Right kidney (tissue), 1 donor: ENCODE measurements at regions not wholly inside any gene's neighbourhood (a gene's known extent, or its start where the extent isn't known, plus 50 kb on each side); places are given as distances from the start of the nearest gene placed in this dataset.
A peak's percentile ranks its signal among the peaks of the same experiment; 100 is the strongest.

ENCODE experiments used
- DNase-seq: peaks from one replicate; pipeline ENCODE4 v3.0.0-alpha.2; 2016

DNA sequence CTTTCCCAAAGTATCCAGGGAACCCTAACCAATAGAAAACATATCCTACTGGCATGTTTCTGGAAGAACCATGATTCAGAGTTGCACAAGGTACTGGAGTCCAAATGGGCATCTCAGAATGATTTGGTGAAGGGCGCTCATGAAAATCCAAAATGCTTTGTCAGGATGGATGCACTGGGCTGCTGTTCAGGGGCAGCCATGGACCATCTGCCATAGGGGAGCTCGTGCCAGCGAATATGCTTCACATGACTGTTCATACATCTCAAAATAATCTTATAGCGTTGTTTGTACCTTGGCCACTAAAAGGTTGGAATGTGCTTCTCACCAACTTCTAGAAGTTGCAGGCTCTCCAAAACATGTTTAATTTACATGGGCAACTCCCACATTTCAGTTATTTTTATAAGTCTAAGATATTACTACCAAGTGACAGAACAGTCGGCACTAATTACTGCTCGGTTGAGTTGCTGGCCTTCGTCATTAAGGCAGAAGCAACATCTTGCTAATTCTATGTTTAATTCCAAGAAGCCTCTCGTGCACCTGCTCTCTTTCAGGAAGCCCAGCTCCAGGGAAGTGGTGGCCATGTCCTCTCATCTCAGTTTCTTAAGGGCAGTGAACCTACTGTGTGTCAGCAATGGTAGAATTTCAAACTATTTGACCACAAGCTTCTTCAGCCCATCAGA is 1497.7 kb downstream of the TBC1D22A start:
- DNase-seq: no peak

DNA sequence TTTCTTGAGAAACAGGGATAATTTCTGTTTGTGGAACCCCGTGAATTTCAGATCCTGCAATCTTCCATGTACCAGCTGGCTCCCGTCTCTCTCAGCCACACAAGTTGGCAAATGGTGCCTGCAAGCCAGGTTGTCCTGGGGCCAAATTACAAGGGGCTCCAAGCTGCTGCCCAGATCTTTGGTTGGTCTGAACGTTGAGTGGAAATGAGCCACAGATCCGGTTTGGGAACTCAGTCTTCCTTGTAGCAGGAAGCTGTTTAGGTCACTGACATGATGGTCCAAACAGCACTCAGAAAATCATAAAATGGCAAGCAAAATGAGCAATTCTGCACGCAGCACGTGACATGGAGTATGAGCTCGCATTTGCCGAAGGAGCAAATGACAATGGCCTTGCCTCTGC is 1496.4 kb downstream of the TBC1D22A start:
- no peak for DNase-seq

DNA sequence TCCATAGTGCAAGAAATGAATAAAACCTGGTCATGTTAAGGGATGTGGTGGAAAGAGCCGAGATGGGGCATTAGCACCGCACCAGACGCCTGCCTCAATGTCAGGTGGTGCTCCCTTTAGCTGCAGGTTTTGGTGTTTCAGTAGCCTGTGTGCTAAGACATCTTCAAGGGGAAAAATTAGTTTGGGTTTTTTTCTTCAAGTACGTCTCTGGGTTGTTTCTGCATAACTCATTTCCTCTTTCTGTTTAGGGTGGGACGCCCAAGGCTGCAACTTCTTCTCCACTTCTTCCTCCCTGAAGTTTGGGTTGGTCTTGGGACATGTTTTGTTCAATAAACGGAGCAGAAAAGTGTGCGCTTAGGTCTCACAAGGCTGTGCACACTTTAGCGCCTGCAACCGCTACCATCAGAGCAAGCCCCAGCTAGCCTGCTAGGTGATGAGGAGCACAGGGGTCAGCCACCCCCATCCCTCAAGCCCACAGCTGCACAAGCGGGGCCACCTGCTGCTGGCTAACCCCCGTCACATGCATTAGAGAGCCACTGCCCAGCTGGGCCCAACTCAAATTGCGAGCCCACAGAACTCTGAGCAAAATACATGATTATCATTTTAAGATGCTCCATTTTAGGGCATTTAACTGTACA is 1495.7 kb downstream of the TBC1D22A start:
- no peak for DNase-seq

DNA sequence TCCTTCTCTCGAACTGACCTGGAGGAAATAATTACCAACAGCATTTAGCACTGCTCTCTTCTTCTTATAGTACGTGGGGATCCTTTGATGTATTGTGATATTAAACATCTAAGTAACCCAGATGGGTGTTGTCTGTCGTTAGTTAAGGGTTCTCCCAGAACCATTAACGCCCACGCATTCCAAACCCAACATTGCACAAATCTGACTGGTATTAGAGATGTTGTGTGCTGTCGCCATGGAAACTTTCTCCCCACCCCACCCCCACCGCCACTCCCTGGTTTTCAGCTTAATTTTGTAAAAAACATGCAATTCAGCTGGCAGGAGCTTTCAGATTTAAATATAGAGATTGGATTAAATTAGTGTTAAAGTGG is 1495.2 kb downstream of the TBC1D22A start:
- DNase-seq: no peak

DNA sequence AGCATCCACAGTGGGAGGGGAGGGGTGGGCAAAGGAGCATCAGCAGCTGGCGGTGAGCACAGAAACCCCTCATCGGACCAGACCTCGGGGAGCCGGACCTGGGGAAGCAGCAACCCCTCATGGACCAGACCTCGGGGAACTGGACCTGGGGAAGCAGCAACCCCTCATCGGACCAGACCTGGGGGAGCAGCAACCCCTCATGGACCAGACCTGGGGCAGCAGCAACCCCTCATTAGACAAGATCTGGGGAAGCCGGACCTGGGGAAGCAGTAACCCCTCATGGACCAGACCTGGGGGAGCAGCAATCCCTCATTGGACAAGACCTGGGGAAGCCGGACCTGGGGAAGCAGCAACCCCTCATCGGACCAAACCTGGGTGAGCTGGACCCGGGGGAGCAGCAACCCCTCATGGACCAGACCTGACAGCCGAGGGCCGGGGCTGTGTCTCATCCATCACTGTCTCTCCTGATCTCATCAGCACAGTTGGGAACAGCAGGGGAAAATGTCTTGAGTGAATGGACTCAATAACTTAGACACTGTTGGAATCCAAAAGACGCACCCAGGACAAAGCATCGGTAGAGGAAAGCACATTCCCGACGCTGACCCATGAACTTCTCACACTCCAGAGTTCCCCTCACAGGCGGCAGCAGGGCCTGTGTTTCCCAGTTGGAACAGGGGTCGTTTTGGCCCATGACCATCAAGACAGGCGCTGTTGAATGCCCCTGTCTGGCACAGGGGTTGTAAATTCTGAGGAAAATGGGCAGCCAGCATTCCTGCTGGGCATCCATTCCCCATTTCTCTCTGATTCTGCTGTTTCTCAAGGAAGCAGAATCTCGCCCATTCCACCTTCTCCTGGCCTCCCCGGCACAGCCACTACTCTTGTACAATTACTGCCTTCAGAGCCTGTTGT is 1494.6 kb downstream of the TBC1D22A start:
- DNase-seq: no peak

DNA sequence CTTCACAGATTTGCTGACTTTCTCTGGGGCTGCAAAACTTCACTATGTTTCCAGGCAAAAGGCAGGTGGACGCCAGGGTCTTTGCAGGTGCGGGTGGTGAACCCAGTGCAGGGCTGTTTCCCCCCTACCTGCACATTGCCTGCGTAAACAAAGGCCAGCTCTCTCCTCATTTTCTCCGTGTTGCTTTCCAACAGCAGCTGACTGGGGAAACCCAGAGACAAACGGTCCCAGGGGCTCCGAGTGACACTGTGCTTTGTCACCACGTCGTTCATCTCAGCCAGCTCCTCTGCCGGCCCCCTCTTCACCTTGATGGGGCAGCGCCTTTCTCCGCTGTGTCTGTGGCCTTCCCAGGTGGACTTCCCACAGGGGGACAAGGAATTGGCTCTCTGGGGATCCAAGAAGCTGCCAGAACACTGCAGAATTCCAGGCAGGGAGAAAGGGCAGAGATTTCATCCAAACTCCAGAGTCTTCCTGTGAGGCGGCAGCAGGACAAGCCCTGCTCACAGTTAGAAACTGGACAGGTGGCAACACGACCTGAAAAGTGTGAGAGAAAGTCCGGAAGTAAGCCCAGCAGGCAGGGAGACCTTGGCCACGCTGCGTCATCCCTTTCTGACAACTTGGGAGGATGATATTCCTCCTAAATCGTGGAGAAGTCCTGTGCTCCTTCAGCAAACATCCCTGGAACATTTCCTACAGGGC is 1493.7 kb downstream of the TBC1D22A start:
- DNase-seq: no peak

DNA sequence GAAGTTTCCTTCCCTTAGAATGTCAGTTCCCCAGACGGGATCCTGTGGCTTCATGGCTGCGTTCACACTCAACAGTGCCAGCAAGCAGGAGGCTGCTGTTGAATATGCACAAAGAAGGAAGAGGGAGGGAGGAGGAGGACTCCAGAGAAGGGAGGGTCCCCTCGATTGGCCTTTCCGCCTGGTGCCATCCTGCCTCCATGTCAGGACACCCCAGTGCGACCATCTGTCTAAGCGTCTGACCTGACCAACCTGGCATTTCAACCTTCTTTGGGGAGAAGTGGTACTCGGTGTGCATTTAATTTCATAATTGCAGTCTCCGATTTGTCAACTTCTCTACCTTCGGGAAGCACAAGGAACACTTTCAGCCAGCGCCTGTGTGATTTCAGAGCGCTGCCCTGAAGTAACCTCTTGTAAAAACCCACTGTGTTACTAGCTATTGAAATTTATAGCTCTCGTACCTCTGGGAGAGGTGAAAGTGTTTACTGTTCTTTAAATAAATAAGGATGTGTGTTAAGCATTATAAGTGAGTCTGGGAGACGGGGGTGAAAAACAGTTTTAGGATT is 1491.9 kb downstream of the TBC1D22A start:
- DNase-seq: peak; percentile 56

DNA sequence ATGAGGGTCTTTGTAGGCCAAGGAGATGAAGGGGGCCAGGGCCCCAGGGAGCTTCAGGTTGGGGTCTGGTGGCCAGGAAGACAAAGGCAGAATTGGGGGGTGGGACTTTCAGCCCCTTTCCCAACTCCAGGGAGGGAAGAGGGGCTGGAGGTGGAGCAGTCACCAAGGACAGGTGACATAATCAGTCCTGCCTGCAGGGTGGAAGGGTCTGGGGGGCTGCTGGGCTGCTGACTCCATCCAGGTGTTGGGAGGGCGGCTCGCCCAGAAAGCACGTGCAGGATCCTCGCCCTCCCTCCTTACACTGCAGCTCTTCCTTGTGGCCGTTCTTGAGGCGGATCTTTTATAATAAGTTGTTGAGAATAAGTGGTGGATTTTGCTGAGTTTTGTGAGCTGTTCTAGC is 1491.1 kb downstream of the TBC1D22A start:
- no peak for DNase-seq

DNA sequence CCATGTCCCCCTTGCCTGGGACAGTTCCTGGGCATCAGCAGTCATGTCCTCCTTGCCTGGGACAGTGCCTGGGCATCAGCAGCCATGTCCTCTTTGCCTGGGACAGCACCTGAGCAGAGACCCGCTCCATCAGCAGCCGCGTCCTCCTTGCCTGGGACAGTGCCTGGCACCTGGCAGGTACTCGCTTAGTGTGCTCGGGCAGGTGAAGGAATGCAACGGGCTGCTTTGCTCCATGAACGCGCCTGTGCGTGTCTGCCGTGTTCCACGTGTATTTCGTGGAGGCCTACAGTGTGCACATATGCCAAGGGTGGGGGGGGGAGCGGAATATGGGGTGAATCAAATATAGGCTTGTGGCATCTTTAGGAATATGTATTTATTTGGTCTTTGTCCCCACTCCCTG is 1490.7 kb downstream of the TBC1D22A start:
- DNase-seq: no peak

DNA sequence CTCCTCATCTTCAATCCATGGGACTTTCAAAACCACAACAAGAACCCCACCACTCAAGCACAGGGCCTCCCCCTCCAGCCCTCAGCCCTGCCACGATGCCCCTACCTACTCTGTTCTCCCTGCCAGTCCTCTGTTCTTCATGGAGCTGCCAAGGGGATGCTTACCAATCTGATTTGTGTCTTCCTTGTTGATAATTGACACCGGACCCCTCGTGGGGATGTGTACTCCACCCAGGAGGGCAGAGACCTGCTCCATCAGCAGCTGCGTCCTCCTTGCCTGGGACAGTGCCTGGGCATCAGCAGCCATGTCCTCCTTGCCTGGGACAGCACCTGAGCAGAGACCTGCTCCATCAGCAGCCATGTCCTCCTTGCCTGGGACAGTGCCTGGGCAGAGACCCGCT is 1489.2 kb downstream of the TBC1D22A start:
- no peak for DNase-seq

DNA sequence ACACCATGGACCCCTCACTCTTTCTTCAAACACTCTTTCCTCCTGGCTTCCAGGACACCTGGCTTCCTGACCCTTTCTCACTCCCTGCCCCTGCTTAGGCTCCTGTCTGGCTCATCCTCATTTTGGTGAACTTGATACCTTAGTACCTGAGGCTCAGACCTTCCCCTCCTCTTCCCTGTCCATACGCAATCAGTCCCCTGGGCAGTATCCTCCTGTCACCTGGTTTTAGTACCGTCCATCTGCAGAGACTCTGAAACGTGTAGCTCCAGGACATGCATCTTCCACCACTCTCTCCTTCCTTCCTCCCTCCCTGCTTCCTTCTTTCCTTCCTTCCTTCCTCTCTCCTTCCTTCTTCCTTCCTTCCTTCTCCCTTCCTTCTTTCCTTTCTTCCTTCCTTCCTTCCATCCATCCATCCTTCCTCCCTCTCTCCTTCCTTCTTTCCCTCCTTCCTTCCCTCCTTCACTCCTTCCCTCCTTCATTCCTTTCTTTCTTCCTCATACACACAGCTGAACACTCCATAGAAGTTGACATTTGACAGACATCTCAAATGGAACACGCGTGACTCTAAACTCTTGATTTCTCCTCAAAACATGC is 1488.6 kb downstream of the TBC1D22A start:
- DNase-seq: no peak

DNA sequence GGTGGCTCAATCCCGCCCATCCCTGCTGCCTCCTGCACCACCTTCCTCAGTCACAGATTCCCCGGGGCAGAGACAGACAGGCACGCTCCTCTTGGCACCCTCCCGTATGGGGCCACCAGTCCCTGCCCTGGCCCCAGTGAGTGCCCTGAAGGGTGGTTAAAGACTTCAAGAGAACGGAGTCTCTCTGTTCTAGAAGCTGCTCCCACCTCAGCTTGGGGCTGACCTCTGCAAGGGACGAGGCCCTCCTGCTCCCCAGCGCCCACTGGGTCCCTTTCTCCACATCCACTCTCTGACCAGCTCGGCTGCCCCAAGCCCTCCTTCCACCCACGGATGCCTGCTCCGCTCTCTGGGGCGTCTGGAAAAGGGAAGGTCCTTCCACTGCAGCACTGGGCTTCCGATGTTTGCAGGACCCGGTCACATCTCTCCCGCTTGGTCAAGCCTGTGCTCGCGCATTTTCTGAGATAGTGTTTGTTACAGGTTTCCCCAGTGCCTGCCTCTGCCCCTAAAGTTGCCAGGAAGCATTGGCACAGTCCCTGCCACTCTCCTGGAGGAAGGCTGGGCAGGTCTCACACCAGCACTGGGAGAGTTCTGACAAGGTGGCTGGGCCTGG is 1487.9 kb downstream of the TBC1D22A start:
- DNase-seq: no peak

DNA sequence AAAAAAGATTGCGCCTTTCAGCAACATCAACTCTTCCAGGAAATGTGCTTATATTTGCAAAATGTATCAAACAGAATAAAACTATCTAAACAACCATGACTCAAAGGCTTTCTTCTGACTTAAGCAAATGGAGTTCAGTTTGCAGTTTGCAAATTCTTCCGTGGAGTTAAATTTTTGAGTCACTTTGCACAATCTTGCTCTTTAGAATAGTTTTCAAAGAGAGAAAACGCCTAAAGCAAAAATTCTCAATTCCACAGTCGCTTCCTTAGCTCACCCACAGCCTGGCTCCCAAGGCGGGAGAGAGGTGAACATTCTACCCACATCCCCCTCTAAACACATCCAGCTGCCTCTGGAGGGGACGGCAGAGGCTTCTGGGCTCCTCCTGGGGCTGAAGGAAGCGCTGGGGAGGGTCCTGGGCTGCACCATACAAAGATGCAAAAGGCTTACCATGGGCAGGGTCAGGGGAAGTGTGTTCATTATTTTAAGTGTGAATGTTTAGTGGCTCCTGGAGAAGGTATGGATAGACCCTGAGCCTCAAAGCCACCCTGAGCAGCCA is 1487.3 kb downstream of the TBC1D22A start:
- DNase-seq: no peak

DNA sequence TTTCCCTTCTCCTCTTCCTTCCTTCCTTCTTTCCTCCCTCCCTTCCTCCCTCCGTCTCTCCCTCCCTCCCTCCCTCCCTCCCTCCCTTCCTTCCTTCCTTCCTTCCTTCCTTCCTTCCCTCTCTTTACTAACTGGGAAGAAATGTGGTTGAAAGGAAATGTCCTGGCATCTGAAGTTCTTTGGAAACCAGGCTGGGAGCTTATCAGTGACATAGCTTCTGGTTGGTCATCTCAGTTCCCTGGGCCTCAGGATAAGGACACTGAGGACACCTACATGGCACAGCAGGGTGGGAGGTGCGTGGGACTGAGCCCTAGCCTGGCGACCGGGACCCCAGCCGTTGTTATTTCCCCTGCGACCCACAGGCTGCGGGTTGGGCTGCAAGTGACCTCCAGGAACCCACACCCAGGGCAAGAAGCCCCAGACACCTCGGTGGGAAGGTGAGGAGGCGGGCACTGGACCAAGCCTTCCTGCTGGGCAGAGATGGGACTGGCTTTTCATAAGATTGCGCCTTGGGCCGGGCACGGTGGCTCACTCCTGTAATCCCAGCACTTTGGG is 1486.5 kb downstream of the TBC1D22A start:
- no peak for DNase-seq

DNA sequence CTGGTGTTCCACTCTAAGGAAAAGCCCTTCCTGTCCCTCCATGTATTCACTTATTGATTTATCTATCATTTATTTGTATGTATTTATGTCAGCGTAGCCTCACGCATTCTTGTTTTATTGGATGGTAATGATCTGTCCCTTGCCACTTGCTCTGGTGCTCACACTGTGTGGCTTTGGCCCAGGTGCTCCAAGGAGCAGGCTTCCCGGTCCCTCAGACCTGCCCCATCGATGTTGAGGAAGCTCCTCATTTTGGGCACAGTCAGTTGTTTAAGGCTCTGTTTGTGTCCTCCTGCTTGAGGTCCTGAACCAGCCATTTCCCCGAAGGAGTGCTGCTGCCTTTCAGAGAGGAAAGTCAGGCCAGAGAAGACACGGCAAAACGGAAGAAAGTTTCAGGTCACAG is 1485.4 kb downstream of the TBC1D22A start:
- no peak for DNase-seq

DNA sequence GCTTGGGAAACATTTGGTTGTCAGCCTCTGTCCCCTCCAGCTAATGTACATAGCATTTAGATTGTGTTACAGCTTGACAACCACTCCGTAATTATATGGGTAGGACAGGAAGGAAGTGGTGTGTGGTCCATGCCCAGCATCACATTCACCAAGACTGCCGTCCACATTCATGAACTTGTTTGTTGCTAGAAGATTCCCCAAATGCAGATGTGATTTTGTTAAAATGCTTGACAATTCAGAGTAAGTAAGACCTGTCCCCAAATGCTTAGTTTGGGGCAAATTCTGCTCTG is 1482.7 kb downstream of the TBC1D22A start:
- DNase-seq: no peak

DNA sequence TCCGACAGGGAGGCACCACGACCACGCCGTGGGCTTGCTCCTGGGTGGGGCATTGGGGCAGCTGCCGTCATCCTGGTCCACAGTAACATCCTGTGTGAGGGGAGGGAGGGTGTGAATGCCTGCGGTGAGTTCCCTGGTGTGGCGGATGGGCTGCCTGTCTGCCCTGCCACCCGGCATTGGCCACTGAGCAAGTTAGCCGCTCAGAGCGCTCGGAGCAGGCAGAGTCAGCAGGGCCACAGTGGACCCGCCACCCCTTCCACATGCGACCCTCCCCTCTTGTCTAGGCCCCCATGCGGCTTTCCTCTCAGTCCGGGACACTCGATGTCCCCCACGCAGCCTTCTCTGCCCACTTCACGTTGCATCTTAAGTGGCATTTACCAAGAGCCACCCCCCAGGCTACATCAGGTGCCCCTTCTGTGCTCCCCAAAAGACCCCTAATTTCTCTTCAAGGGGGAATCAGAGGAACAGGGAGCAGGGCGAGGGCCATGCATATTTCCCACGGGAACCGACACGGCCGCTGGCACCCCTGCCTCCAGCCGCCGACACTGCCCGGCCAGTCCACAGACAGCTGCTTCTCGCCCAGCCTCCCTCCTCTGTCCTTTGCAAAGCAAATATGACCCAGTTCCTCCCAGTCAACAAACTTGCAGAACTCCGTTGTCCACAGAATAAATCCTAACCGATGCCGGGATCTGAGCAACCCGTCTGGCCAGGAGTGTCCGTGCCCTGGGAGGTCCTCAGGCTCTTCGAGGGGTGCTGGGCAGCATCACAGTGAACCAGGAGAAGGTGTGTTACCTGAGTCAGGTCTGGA is 1482.1 kb downstream of the TBC1D22A start:
- no peak for DNase-seq

DNA sequence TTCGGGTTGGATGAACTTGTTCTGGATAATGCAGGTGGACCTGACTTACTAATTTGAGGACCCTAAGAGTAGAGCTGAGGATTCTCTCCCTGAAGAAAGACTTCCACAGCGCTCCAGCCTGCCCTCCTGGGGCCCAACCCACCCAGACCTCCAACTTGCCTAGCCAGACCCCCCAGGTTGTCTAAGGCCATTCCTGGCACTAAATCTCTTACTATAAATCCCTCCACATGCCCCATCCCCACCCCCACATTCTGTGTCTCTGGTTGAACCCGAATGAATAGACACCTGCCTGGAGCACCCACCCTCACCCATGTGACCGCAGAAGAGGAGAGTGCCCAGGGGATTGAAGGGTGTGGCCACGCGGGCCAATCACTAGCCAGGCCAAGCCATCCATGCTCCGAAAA is 1480.0 kb downstream of the TBC1D22A start:
- no peak for DNase-seq

DNA sequence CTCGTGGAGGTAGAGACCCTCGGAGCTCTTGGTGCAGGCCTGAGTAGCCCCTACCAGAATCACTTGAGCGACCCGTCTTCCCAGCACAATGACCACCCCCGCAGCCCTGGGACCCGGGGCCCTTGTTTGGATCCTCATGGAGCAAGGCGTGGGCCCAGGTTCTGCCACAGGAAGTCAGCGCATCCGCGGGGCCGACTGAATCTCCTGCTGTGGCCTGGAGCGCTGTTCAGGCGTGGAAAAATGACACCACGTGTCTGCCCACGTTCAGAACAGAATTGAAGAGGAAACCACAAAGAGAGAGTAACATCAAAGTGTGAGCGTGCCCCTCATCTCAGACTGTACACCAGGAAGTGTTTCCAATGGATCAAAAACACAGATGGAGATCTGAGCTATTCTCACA is 1479.2 kb downstream of the TBC1D22A start:
- no peak for DNase-seq

DNA sequence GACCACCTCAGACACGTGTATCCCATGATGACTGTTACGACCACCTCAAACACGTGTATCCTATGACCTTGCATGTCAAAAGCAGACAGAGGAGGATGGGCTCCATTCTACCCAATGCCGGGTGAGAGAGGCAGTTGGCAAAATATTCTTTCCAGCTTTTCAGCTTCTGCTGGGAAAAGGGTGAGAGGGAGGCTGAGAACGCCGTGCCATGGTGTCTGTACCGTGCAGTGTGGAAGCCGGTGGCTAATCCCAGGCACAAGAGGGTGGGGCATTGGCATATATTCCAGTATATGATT is 1478.4 kb downstream of the TBC1D22A start:
- no peak for DNase-seq
